Fibroblast of mammary gland (primary cell): ENCODE measurements at regions not wholly inside any gene's neighbourhood (a gene's known extent, or its start where the extent isn't known, plus 50 kb on each side); places are given as distances from the start of the nearest gene placed in this dataset.

Experiments used
- DNase-seq: peaks from one replicate; pipeline ENCODE4 v3.0.0-alpha.2; 2010; ENCODE audit warnings: low read depth
- H3K4me3 ChIP-seq: 2 replicates; pipeline ENCODE4 v1.5.1; 2011; ENCODE audit warnings: low read depth, mild to moderate bottlenecking, low read length, moderate library complexity; ENCODE audit not compliant: control insufficient read depth
- TF ChIP-seq, protein P1 (sequence below): conservative IDR thresholded peaks from 2 replicates; pipeline ENCODE4 v1.5.1; 2011; ENCODE audit warnings: low read depth, low read length, inconsistent platforms; ENCODE audit not compliant: control insufficient read depth, insufficient read depth

DNA sequence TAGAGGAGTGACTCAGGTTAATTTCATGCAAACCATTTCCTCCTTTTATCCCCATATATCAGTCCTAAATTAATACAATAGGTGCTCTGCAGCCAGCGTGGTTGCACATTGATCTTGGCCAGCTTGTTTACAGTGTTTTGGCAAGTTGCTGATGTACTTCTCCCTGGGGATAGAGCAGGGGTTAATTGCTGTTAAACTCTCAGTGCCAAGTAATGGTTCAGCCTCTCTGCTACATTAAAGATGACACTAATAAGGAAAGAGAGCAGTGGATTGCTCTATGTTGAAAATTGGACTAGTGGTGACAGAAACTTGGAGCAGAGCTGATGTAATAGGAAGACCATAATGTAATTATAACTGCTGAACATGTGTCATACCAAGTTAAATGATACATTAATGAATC is 717.5 kb downstream of the RERGL start:
- H3K4me3 ChIP-seq = no peak overlapping the region
- DNase-seq = no peak
- TF ChIP-seq, protein P1, sequence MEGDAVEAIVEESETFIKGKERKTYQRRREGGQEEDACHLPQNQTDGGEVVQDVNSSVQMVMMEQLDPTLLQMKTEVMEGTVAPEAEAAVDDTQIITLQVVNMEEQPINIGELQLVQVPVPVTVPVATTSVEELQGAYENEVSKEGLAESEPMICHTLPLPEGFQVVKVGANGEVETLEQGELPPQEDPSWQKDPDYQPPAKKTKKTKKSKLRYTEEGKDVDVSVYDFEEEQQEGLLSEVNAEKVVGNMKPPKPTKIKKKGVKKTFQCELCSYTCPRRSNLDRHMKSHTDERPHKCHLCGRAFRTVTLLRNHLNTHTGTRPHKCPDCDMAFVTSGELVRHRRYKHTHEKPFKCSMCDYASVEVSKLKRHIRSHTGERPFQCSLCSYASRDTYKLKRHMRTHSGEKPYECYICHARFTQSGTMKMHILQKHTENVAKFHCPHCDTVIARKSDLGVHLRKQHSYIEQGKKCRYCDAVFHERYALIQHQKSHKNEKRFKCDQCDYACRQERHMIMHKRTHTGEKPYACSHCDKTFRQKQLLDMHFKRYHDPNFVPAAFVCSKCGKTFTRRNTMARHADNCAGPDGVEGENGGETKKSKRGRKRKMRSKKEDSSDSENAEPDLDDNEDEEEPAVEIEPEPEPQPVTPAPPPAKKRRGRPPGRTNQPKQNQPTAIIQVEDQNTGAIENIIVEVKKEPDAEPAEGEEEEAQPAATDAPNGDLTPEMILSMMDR = no peak

DNA sequence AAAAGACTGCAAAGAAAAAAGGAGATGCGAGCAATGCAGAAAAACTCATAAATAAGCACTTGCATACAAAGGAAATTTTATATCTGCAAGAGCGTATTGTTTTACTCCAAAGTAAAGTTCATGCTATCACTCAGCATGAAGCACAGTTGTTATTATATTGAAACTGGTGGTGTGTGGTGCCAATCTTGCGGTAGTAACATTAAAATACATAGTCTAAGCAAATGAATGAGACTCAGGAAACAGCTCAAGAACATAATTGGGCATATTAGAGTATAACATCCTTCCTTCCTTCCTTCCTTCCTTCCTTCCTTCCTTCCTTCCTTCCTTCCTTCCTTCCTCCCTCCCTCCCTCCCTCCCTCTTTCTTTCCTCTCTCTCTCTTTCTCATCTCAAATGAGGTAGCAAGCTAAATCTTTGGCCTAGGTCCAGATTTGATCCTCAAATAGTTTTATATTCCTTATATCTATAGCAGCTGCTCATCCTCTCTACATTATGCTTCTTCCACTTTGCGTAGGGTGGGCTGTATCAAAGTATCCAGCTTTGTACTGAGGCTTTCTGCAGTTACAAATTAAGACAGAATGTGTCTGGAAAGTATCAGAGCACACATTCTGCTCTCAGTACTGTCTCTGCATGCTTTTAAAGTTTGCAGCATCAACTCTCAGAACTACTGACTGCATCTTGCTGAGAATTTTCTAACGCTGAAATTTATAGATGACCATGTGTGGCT is 718.3 kb downstream of the RERGL start:
- DNase-seq = no peak

DNA sequence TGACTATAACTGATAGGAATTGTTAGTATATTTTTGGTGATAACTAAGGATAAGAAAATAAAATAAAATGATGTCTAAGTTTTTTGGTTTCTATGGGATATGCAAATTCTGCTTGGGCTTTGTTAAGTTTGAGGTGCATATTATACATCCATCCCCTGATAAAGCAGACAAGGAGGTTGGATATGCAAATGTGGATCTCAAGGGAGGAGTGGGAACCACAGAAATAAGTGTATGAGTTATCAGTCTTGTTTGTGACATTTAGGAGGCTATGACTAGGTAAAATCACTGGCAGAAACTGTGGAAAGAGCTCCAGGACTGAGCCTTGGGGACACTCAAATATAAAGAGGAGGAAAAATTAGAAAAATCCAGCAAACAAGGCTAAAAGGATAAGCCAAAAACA is 719.4 kb downstream of the RERGL start:
- no peak for DNase-seq
- TF ChIP-seq, protein P1 = no peak
- no peak overlapping the region for H3K4me3 ChIP-seq

More for the DNA sequence above, 718.3 kb downstream of the RERGL start:
- no peak overlapping the region for H3K4me3 ChIP-seq
- TF ChIP-seq, protein P1 = no peak

DNA sequence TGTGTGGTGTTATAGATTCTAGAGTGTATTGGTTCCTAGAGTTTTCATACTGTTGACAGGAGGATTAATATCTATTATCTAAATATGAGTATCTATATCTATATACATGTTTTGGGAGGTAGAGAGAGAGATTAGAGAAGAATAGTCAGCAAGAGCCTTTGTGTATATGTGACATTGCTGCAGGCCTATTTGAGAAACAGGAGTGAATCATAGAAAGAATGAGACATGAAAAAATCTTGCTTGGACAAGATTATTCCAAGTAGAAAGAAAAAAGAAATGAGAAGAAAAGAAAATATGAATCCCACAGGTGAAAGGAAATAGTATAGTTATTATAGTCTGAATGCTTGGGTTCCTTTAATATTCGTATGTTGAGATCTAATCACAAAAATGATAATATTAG is 720.4 kb downstream of the RERGL start:
- H3K4me3 ChIP-seq = no peak overlapping the region
- TF ChIP-seq, protein P1 = no peak
- no peak for DNase-seq

DNA sequence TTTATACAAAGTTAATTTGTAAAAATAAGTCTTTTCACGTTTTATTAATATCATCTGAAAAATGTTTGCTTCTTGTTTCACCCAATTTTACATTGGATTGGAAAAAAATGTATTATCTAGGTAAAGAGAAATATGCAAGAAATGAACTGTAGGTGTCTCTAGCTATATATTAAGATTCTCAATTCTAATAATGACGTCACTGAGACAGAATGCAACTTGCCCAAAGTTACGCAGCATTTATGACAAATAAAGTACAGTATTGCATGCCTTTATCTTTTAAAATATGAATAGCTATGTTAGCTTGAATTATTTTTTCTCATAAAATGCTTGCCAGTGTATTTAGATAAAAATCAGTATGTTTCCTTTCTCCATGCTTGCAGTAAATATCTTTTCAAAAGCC is 728.8 kb downstream of the RERGL start:
- H3K4me3 ChIP-seq = no peak overlapping the region
- DNase-seq = no peak
- TF ChIP-seq, protein P1 = no peak

DNA sequence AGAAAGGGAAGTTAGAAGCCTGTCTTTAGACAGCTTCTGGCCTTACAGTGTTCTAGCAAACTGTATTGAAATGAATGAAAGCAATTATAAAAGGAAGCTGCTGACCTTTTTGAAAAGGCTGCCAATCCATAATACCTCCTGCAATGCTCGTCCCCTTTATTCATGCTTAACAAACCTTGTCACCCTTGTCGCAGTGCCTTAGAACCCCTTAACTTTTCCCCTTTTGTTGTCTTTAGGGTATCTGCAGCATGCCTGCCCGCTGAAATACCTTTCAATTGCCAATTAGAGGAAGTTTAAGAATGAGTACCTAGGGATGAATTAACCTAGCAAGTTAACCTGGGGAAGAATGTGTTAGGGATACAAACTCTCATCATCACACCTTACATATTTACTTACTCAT is 731.2 kb downstream of the RERGL start:
- DNase-seq = no peak
- H3K4me3 ChIP-seq = no peak overlapping the region
- TF ChIP-seq, protein P1 = no peak
